ENCODE measurements at regions not wholly inside any gene's neighbourhood (a gene's known extent, or its start where the extent isn't known, plus 50 kb on each side); places are given as distances from the start of the nearest gene placed in this dataset.

DNA sequence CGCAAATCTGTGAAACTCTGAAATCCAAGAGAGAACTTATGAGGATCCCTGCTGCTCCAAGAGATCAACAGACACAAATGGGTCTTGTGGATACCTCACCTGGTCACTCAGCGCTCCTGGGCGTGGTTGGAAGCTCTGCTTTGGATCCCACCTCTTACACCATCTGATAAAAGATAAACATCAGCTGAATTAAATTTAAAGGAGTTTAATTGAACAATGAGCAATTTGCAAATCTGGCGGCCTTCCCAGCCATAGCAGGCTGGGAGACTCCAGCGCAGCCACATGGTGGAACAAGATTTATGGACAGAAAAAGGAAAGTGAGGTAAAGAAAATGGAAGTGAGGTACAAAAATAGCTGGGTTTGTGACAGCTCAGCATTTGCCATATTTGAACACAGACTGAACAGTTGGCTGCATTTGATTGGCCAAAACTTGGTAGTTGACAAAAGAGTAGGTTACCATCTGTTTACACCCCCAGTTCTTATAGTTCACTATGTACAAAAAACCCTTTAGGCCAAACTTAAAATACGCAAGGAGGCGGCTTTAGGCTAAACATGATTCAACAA lies 437.3 kb upstream of the NDST3 start:
- TF ChIP-seq, protein P1, sequence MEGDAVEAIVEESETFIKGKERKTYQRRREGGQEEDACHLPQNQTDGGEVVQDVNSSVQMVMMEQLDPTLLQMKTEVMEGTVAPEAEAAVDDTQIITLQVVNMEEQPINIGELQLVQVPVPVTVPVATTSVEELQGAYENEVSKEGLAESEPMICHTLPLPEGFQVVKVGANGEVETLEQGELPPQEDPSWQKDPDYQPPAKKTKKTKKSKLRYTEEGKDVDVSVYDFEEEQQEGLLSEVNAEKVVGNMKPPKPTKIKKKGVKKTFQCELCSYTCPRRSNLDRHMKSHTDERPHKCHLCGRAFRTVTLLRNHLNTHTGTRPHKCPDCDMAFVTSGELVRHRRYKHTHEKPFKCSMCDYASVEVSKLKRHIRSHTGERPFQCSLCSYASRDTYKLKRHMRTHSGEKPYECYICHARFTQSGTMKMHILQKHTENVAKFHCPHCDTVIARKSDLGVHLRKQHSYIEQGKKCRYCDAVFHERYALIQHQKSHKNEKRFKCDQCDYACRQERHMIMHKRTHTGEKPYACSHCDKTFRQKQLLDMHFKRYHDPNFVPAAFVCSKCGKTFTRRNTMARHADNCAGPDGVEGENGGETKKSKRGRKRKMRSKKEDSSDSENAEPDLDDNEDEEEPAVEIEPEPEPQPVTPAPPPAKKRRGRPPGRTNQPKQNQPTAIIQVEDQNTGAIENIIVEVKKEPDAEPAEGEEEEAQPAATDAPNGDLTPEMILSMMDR (IDR thresholded peaks at IDR 0.05; ENCODE audit: insufficient read depth, low read length) = no peak
- TF ChIP-seq GABPA (IDR thresholded peaks at IDR 0.05; ENCODE audit: low read depth) (no peak), POLR2AphosphoS5 (IDR thresholded peaks at IDR 0.05; ENCODE audit: low read depth) (no peak)
